HG03066 (cell line): ENCODE measurements at regions not wholly inside any gene's neighbourhood (a gene's known extent, or its start where the extent isn't known, plus 50 kb on each side); places are given as distances from the start of the nearest gene placed in this dataset.

ENCODE experiments used
- ATAC-seq: cut with Tn5 transposase; IDR thresholded peaks from one replicate; pipeline ENCODE4 v1.9.1; 2021; ENCODE audit warnings: low read depth; ENCODE audit not compliant: unreplicated experiment

- no peak for ATAC-seq
These were observed 199.1 kb upstream of the NRP1 start for GRCh38 chr10:33533612-33534011.

GRCh38 chr10:33532901-33533300 lies 198.4 kb upstream of the NRP1 start:
- no peak for ATAC-seq

- no peak for ATAC-seq
These were observed 194.8 kb upstream of the NRP1 start for GRCh38 chr10:33529234-33529633.

GRCh38 chr10:33524966-33525365 lies 190.5 kb upstream of the NRP1 start:
- ATAC-seq, result no peak

GRCh38 chr10:33524041-33524440 lies 189.6 kb upstream of the NRP1 start:
- ATAC-seq, result no peak

- no peak for ATAC-seq
These were observed 188.8 kb upstream of the NRP1 start for GRCh38 chr10:33523236-33523792.

GRCh38 chr10:33521904-33522303 lies 187.4 kb upstream of the NRP1 start:
- no peak for ATAC-seq

GRCh38 chr10:33521062-33521461 lies 186.6 kb upstream of the NRP1 start:
- no peak for ATAC-seq

GRCh38 chr10:33520223-33520622 lies 185.8 kb upstream of the NRP1 start:
- no peak for ATAC-seq

GRCh38 chr10:33519130-33519860 lies 184.8 kb upstream of the NRP1 start:
- ATAC-seq, result no peak

- ATAC-seq, result no peak
These were observed 175.7 kb upstream of the NRP1 start for GRCh38 chr10:33510206-33510605.

GRCh38 chr10:33509231-33509831 lies 174.9 kb upstream of the NRP1 start:
- peak; percentile 76 for ATAC-seq

- no peak for ATAC-seq
These were observed 173.4 kb upstream of the NRP1 start for GRCh38 chr10:33507662-33508425.

- peak; percentile 79 for ATAC-seq
These were observed 172.6 kb upstream of the NRP1 start for GRCh38 chr10:33506838-33507661.

- no peak for ATAC-seq
These were observed 171.9 kb upstream of the NRP1 start for GRCh38 chr10:33506391-33506790.

- no peak for ATAC-seq
These were observed 166.7 kb upstream of the NRP1 start for GRCh38 chr10:33501161-33501560.

- ATAC-seq, result no peak
These were observed 164.0 kb upstream of the NRP1 start for GRCh38 chr10:33498391-33498891.

GRCh38 chr10:33497338-33497737 lies 162.9 kb upstream of the NRP1 start:
- ATAC-seq, result no peak

- ATAC-seq, result no peak
These were observed 161.6 kb upstream of the NRP1 start for GRCh38 chr10:33496096-33496495.

- ATAC-seq, result no peak
These were observed 160.3 kb upstream of the NRP1 start for GRCh38 chr10:33494694-33495265.
